ENCODE measurements at regions not wholly inside any gene's neighbourhood (a gene's known extent, or its start where the extent isn't known, plus 50 kb on each side); places are given as distances from the start of the nearest gene placed in this dataset.
"Not testable (repeated sequence)": the region's sequence is repeated elsewhere in the genome, so short reads cannot be mapped to it uniquely, and the experiment has no call there.

- TF ChIP-seq POLR2AphosphoS5 (IDR thresholded peaks at IDR 0.05; ENCODE audit: low read depth, low read length); CTCF (IDR thresholded peaks at IDR 0.05): not testable (repeated sequence)
Measured at GRCh38 chr7:75235827-75236167, 143.4 kb downstream of the GTF2IRD2B start.
